ENCODE measurements at regions not wholly inside any gene's neighbourhood (a gene's known extent, or its start where the extent isn't known, plus 50 kb on each side); places are given as distances from the start of the nearest gene placed in this dataset.

- Histone ChIP-seq H3K4me3 (ENCODE audit: low read depth in 2 of 2, low read length in 2 of 2) (no peak overlapping the region), H3K36me3 (ENCODE audit: control insufficient read depth, insufficient read depth, low read length) (no peaks in the 10 kb centered on the region), H3K4me1 (ENCODE audit: control insufficient read depth, insufficient read depth, low read length) (no peaks in the 10 kb centered on the region), H3K27ac (ENCODE audit: low read length) (no peak overlapping the region), H3K27me3 (ENCODE audit: control insufficient read depth, insufficient read depth, low read length) (no peaks in the 10 kb centered on the region), H3K9me3 (ENCODE audit: control insufficient read depth, insufficient read depth, low read depth, low read length) (no peaks in the 10 kb centered on the region)
- in situ Hi-C loops (cut with HindIII; ENCODE audit: low pct_unique_long_range_greater_than_20kb, low sequenced_read_pairs) (no loop called here), intact Hi-C loops (cut with micrococcal nuclease; ENCODE audit: unreplicated experiment) (no loop called here)
- TF ChIP-seq SIN3A (IDR thresholded peaks at IDR 0.05; ENCODE audit: borderline replicate concordance, insufficient read depth, low read depth, low read length): no peak
- TF ChIP-seq, protein P1, sequence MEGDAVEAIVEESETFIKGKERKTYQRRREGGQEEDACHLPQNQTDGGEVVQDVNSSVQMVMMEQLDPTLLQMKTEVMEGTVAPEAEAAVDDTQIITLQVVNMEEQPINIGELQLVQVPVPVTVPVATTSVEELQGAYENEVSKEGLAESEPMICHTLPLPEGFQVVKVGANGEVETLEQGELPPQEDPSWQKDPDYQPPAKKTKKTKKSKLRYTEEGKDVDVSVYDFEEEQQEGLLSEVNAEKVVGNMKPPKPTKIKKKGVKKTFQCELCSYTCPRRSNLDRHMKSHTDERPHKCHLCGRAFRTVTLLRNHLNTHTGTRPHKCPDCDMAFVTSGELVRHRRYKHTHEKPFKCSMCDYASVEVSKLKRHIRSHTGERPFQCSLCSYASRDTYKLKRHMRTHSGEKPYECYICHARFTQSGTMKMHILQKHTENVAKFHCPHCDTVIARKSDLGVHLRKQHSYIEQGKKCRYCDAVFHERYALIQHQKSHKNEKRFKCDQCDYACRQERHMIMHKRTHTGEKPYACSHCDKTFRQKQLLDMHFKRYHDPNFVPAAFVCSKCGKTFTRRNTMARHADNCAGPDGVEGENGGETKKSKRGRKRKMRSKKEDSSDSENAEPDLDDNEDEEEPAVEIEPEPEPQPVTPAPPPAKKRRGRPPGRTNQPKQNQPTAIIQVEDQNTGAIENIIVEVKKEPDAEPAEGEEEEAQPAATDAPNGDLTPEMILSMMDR (IDR thresholded peaks at IDR 0.05): no peak
- no peak for TF ChIP-seq TCF7L2 (IDR thresholded peaks at IDR 0.05; ENCODE audit: low read depth, low read length)
- CTCF ChIA-PET: no interaction called here
- no peak for DNase-seq (ENCODE audit: low read depth, low spot score)
- BruUV-seq (replicated peaks): no TSS peak
- POLR2A ChIA-PET: no interaction called here
- ATAC-seq: no peak
Observed at GRCh38 chr2:144847347-144848080, 327.6 kb upstream of the ZEB2 start.

GRCh38 chr2:144836635-144837350 is 316.9 kb upstream of the ZEB2 start:
- in situ Hi-C loops (cut with HindIII; ENCODE audit: low pct_unique_long_range_greater_than_20kb, low sequenced_read_pairs): no loop called here
- intact Hi-C loops (cut with micrococcal nuclease; ENCODE audit: unreplicated experiment): no loop called here
- ChIA-PET CTCF (interaction anchor here (0.6 kb wide), 1 partner anchor 248 kb away, joined by 8 read pairs; no protein-coding TSS in a partner anchor), POLR2A (interaction anchor here (0.6 kb wide), 1 partner anchor 85 kb away, joined by 5 read pairs; no protein-coding TSS in a partner anchor)
- Histone ChIP-seq H3K36me3 (ENCODE audit: control insufficient read depth, insufficient read depth, low read length) (no peaks in the 10 kb centered on the region), H3K27ac (ENCODE audit: low read length) (no peak overlapping the region), H3K27me3 (ENCODE audit: control insufficient read depth, insufficient read depth, low read length) (no peaks in the 10 kb centered on the region), H3K4me3 (ENCODE audit: low read depth in 2 of 2, low read length in 2 of 2) (no peak overlapping the region), H3K4me1 (ENCODE audit: control insufficient read depth, insufficient read depth, low read length) (no peaks in the 10 kb centered on the region), H3K9me3 (ENCODE audit: control insufficient read depth, insufficient read depth, low read depth, low read length) (no peaks in the 10 kb centered on the region)
- no peak for DNase-seq (ENCODE audit: low read depth, low spot score)
- no TSS peak for BruUV-seq (replicated peaks)
- ATAC-seq: no peak
- TF ChIP-seq POLR2AphosphoS5 (IDR thresholded peaks at IDR 0.05; ENCODE audit: low read depth, low read length) (no peak), SIN3A (IDR thresholded peaks at IDR 0.05; ENCODE audit: borderline replicate concordance, insufficient read depth, low read depth, low read length) (no peak), TCF7L2 (IDR thresholded peaks at IDR 0.05; ENCODE audit: low read depth, low read length) (no peak)
- TF ChIP-seq, protein P1 (IDR thresholded peaks at IDR 0.05): no peak
- TF ChIP-seq, protein P2, sequence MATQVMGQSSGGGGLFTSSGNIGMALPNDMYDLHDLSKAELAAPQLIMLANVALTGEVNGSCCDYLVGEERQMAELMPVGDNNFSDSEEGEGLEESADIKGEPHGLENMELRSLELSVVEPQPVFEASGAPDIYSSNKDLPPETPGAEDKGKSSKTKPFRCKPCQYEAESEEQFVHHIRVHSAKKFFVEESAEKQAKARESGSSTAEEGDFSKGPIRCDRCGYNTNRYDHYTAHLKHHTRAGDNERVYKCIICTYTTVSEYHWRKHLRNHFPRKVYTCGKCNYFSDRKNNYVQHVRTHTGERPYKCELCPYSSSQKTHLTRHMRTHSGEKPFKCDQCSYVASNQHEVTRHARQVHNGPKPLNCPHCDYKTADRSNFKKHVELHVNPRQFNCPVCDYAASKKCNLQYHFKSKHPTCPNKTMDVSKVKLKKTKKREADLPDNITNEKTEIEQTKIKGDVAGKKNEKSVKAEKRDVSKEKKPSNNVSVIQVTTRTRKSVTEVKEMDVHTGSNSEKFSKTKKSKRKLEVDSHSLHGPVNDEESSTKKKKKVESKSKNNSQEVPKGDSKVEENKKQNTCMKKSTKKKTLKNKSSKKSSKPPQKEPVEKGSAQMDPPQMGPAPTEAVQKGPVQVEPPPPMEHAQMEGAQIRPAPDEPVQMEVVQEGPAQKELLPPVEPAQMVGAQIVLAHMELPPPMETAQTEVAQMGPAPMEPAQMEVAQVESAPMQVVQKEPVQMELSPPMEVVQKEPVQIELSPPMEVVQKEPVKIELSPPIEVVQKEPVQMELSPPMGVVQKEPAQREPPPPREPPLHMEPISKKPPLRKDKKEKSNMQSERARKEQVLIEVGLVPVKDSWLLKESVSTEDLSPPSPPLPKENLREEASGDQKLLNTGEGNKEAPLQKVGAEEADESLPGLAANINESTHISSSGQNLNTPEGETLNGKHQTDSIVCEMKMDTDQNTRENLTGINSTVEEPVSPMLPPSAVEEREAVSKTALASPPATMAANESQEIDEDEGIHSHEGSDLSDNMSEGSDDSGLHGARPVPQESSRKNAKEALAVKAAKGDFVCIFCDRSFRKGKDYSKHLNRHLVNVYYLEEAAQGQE (IDR thresholded peaks at IDR 0.05; ENCODE audit: insufficient read depth in 1 of 2, low read depth in 2 of 2, low read length in 1 of 2): no peak
